HEK293 (cell line): ENCODE measurements at regions not wholly inside any gene's neighbourhood (a gene's known extent, or its start where the extent isn't known, plus 50 kb on each side); places are given as distances from the start of the nearest gene placed in this dataset.
A peak's percentile ranks its signal among the peaks of the same experiment; 100 is the strongest.

Source experiments
- CTCF ChIA-PET: fragments of 350-600 bp; formaldehyde crosslinking; extraction: SDS; loops from one replicate; lab custom pipeline; 2021; ENCODE audit warnings: antibody characterized with exemption; lab: Yijun Ruan, JAX
- POLR2A ChIA-PET: fragments of 300-600 bp; formaldehyde crosslinking; extraction: SDS; loops from one replicate; lab custom pipeline; 2020; ENCODE audit warnings: antibody characterized with exemption, inconsistent platforms; lab: Yijun Ruan, JAX
- H3K27ac ChIP-seq: fragments of 200-500 bp; sonication (Bioruptor generic); 2 replicates; pipeline ENCODE4 v1.5.1; 2014; ENCODE audit warnings: low read depth, low read length, control low read depth, inconsistent platforms; ENCODE audit errors: extremely low read depth
- H3K36me3 ChIP-seq, 2 experiments: fragments of 200-500 bp in 1 of 2; sonication (Bioruptor generic) in 1 of 2; 1 replicate in 1 of 2; 2 replicates in 1 of 2; pipeline ENCODE4 v1.5.1; 2014 to 2017; ENCODE audit warnings: inconsistent platforms in 2 of 2, low read length in 2 of 2; ENCODE audit not compliant: control insufficient read depth in 2 of 2, insufficient read depth in 1 of 2
- H3K4me1 ChIP-seq: fragments of 200-500 bp; sonication (Bioruptor generic); 2 replicates; pipeline ENCODE4 v1.5.1; 2014; ENCODE audit warnings: mild to moderate bottlenecking, low read length, inconsistent platforms; ENCODE audit not compliant: control insufficient read depth, insufficient read depth
- H3K4me3 ChIP-seq: 2 replicates; pipeline ENCODE4 v1.5.1; 2011; ENCODE audit warnings: low read depth, mild to moderate bottlenecking, control low read depth, low read length, moderate library complexity
- H3K9me3 ChIP-seq: fragments of 200-500 bp; sonication (Bioruptor generic); 2 replicates; pipeline ENCODE4 v1.5.1; 2014; ENCODE audit warnings: low read depth, low read length, inconsistent platforms; ENCODE audit not compliant: control insufficient read depth, insufficient read depth
- EGR2 ChIP-seq: fragments of 450-650 bp; formaldehyde crosslinking; IDR thresholded peaks from 2 replicates; pipeline ENCODE4 v1.5.1; 2016; ENCODE audit warnings: low read depth, missing biosample characterization, missing genetic modification characterization
- HOXA7 ChIP-seq: sonication (generic); formaldehyde crosslinking; IDR thresholded peaks from 2 replicates; pipeline ENCODE4 v1.8.1; 2022; ENCODE audit warnings: missing genetic modification reagents, borderline replicate concordance
- KLF7 ChIP-seq: fragments of 450-650 bp; formaldehyde crosslinking; IDR thresholded peaks from 2 replicates; pipeline ENCODE4 v1.5.1; 2016; ENCODE audit warnings: missing biosample characterization, missing genetic modification characterization, borderline replicate concordance
- MEIS1 ChIP-seq: sonication (generic); formaldehyde crosslinking; IDR thresholded peaks from 2 replicates; pipeline ENCODE4 v1.8.1; 2022; ENCODE audit warnings: missing genetic modification reagents, mild to moderate bottlenecking, borderline replicate concordance
- OVOL3 ChIP-seq: fragments of 450-650 bp; formaldehyde crosslinking; IDR thresholded peaks from 2 replicates; pipeline ENCODE4 v1.5.1; 2016; ENCODE audit warnings: missing biosample characterization, missing genetic modification characterization
- TSHZ1 ChIP-seq: fragments of 450-650 bp; formaldehyde crosslinking; IDR thresholded peaks from 2 replicates; pipeline ENCODE4 v1.5.1; 2016; ENCODE audit warnings: missing biosample characterization, missing genetic modification characterization, borderline replicate concordance
- ZBTB10 ChIP-seq: fragments of 450-650 bp; formaldehyde crosslinking; IDR thresholded peaks from 2 replicates; pipeline ENCODE4 v1.5.1; 2016; ENCODE audit warnings: missing biosample characterization, missing genetic modification characterization
- ZEB2 ChIP-seq: fragments of 450-650 bp; formaldehyde crosslinking; IDR thresholded peaks from 2 replicates; pipeline ENCODE4 v1.5.1; 2016; ENCODE audit warnings: missing biosample characterization, missing genetic modification characterization
- ZFHX2 ChIP-seq: fragments of 450-650 bp; formaldehyde crosslinking; conservative IDR thresholded peaks from 2 replicates; pipeline ENCODE4 v1.5.1; 2016; ENCODE audit warnings: missing biosample characterization, missing genetic modification characterization
- ZFP41 ChIP-seq: fragments of 450-650 bp; formaldehyde crosslinking; IDR thresholded peaks from 2 replicates; pipeline ENCODE4 v1.5.1; 2016; ENCODE audit warnings: missing biosample characterization, missing genetic modification characterization, borderline replicate concordance
- ZNF121 ChIP-seq: fragments of 450-650 bp; formaldehyde crosslinking; IDR thresholded peaks from 2 replicates; pipeline ENCODE4 v1.5.1; 2016; ENCODE audit warnings: missing biosample characterization, missing genetic modification characterization
- ZNF24 ChIP-seq: fragments of 450-650 bp; formaldehyde crosslinking; IDR thresholded peaks from 2 replicates; pipeline ENCODE4 v1.5.1; 2016; ENCODE audit warnings: missing biosample characterization, missing genetic modification characterization
- ZNF280C ChIP-seq: fragments of 450-650 bp; formaldehyde crosslinking; IDR thresholded peaks from 2 replicates; pipeline ENCODE4 v1.5.1; 2016; ENCODE audit warnings: missing biosample characterization, missing genetic modification characterization
- ZNF433 ChIP-seq: fragments of 450-650 bp; formaldehyde crosslinking; IDR thresholded peaks from 2 replicates; pipeline ENCODE4 v1.5.1; 2016; ENCODE audit warnings: missing biosample characterization, missing genetic modification characterization, low read depth
- ZNF530 ChIP-seq: fragments of 450-650 bp; formaldehyde crosslinking; IDR thresholded peaks from 2 replicates; pipeline ENCODE4 v1.5.1; 2016; ENCODE audit warnings: low read depth, missing biosample characterization, missing genetic modification characterization
- ZNF560 ChIP-seq: fragments of 450-650 bp; formaldehyde crosslinking; IDR thresholded peaks from 2 replicates; pipeline ENCODE4 v1.5.1; 2017; ENCODE audit warnings: missing biosample characterization, missing genetic modification characterization, borderline replicate concordance

- Histone ChIP-seq H3K9me3 (no peaks in the 10 kb centered on the region), H3K4me1 (peaks cover 3% of the 10 kb centered on the region), H3K27ac (no peak overlapping the region), H3K36me3 (no peaks in the 10 kb centered on the region), H3K4me3 (no peak overlapping the region)
- ChIA-PET POLR2A (interaction anchor here (0.7 kb wide), 1 partner anchor 14 kb away, joined by 3 read pairs; no protein-coding TSS in a partner anchor), CTCF (interaction anchor here (0.6 to 2.5 kb wide), 2 partner anchors 16 to 239 kb away, joined by 4 to 7 read pairs; no protein-coding TSS in a partner anchor)
- TF ChIP-seq ZNF530 (tag by site-specific recombination) (no peak), ZBTB10 (tag by site-specific recombination) (no peak), ZNF24 (tag by site-specific recombination) (no peak), ZEB2 (tag by site-specific recombination) (no peak), OVOL3 (tag by site-specific recombination) (no peak), ZFHX2 (tag by site-specific recombination) (peak; percentile 62), MEIS1 (no peak), ZFP41 (tag by site-specific recombination) (no peak), ZNF280C (tag by site-specific recombination) (no peak), TSHZ1 (tag by site-specific recombination) (no peak), HOXA7 (CRISPR knock-in tag) (no peak), EGR2 (tag by site-specific recombination) (peak; percentile 56; the same call in 1 of the 2 replicates), ZNF433 (tag by site-specific recombination) (no peak), ZNF560 (no peak), ZNF121 (tag by site-specific recombination) (no peak), KLF7 (tag by site-specific recombination) (no peak)
- TF ChIP-seq, all 188 proteins: peak for 2
These were observed 95.0 kb downstream of the IRF2BPL start for GRCh38 chr14:76933515-76933914.
